ENCODE measurements at regions not wholly inside any gene's neighbourhood (a gene's known extent, or its start where the extent isn't known, plus 50 kb on each side); places are given as distances from the start of the nearest gene placed in this dataset.

DNA sequence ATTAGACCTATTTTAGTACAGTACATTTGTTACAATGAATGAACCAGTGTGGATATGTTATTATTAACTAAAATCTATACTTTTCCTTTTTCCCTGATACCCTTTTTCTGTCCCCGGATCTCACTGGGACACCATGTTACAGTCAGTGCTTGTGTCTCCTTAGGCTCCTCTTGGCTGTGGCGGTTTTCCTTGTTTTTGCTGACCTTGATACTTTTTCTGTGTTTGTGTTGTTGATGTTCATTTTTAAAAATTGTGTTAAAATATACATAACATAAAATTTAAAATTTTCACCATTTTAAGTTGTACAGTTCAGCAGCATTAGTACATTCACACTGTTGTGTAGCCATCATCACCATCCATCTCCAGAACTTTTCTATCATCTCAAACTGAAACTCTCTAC, 54.2 kb upstream of the OSBPL3 start:
- H3K4me2 ChIP-seq (ENCODE audit: low read length): no peak overlapping the region
- H3K36me3 ChIP-seq (ENCODE audit: insufficient read depth, low read length): no peaks in the 10 kb centered on the region
- H3K4me3 ChIP-seq (ENCODE audit: low read length): no peak overlapping the region
- H3K9me2 ChIP-seq (ENCODE audit: insufficient read depth, low read length): no peaks in the 10 kb centered on the region
- H2AFZ ChIP-seq (ENCODE audit: low read depth, low read length): no peak overlapping the region
- no peak overlapping the region for H3K27ac ChIP-seq (ENCODE audit: low read length)
- no peaks in the 10 kb centered on the region for H3K27me3 ChIP-seq (ENCODE audit: insufficient read depth, low read depth, low read length)
- H3K79me2 ChIP-seq (replicated peaks; ENCODE audit: insufficient read depth, low read length): no peaks in the 10 kb centered on the region
- no peak overlapping the region for H3K9ac ChIP-seq (ENCODE audit: low read length)
- no peaks in the 10 kb centered on the region for H3F3A ChIP-seq (ENCODE audit: insufficient read depth, low read length, poor library complexity, severe bottlenecking)
- H4K20me1 ChIP-seq (ENCODE audit: insufficient read depth): no peaks in the 10 kb centered on the region
- H3K9me3 ChIP-seq (ENCODE audit: low read length): no peaks in the 10 kb centered on the region
- no peak for TF ChIP-seq RAD21 (conservative IDR thresholded peaks at IDR 0.05)
- no peak for TF ChIP-seq POLR2AphosphoS5 (IDR thresholded peaks at IDR 0.05)
- no peak for TF ChIP-seq EZH2 (IDR thresholded peaks at IDR 0.05; ENCODE audit: borderline replicate concordance, insufficient read depth, low read length, poor library complexity, severe bottlenecking)
- TF ChIP-seq, protein P1, sequence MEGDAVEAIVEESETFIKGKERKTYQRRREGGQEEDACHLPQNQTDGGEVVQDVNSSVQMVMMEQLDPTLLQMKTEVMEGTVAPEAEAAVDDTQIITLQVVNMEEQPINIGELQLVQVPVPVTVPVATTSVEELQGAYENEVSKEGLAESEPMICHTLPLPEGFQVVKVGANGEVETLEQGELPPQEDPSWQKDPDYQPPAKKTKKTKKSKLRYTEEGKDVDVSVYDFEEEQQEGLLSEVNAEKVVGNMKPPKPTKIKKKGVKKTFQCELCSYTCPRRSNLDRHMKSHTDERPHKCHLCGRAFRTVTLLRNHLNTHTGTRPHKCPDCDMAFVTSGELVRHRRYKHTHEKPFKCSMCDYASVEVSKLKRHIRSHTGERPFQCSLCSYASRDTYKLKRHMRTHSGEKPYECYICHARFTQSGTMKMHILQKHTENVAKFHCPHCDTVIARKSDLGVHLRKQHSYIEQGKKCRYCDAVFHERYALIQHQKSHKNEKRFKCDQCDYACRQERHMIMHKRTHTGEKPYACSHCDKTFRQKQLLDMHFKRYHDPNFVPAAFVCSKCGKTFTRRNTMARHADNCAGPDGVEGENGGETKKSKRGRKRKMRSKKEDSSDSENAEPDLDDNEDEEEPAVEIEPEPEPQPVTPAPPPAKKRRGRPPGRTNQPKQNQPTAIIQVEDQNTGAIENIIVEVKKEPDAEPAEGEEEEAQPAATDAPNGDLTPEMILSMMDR (IDR thresholded peaks at IDR 0.05; ENCODE audit: poor library complexity, severe bottlenecking): no peak
- TF ChIP-seq EP300 (conservative IDR thresholded peaks at IDR 0.05; ENCODE audit: poor library complexity, severe bottlenecking): no peak
- TF ChIP-seq TAF1 (IDR thresholded peaks at IDR 0.05; ENCODE audit: low read depth): no peak
- no peak for TF ChIP-seq SMC3 (conservative IDR thresholded peaks at IDR 0.05; ENCODE audit: poor library complexity)

DNA sequence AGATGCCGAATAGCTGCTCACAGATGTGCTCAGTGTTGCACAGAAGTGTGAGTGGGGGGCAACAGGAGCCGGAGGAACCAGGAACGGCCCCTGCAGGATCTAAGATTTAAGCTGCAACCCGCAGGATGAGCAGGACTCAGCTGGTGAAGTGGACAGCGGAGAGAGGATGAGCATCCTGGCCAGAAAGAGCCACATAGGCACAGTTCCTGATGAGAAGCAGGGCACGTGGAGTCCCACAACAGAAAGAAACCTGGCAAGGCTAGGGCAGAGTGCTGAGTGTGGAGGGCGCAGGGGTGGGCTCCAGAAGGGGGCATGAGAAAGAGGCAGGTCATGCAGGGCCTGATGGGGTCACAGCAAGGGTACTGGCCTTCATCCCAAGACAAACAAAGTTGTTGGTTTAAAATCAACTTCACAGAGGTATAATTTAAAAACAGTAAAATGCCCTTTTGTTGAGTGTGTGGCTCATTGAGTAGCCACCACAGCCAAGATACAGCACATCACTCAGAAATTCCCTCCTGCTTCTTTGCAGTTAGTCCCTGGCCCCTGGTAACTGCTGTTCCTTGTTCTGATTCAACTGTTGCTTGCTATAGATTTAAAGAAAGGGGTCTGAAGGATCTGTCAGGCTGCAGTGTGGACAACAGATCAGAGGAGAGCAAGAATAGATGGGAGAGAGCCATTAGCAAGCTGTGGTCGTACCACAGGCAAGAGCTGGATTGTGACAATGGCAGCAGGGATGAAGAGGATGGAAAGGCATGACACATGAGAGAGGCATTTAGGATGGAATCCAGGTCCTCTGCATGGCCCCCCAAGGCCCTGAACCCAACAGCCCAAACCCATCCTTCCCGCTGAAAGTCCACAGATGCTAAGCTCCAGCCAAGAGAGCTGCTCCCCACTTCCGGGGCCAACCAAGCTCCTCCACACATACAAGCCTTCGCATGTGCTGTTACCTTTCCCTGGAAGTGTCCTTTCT, 53.1 kb upstream of the OSBPL3 start:
- H3K79me2 ChIP-seq (replicated peaks; ENCODE audit: insufficient read depth, low read length): no peaks in the 10 kb centered on the region
- H3F3A ChIP-seq (ENCODE audit: insufficient read depth, low read length, poor library complexity, severe bottlenecking): no peaks in the 10 kb centered on the region
- H3K27me3 ChIP-seq (ENCODE audit: insufficient read depth, low read depth, low read length): no peaks in the 10 kb centered on the region
- no peak overlapping the region for H3K9ac ChIP-seq (ENCODE audit: low read length)
- no peak overlapping the region for H3K4me2 ChIP-seq (ENCODE audit: low read length)
- H3K9me3 ChIP-seq (ENCODE audit: low read length): no peaks in the 10 kb centered on the region
- H3K36me3 ChIP-seq (ENCODE audit: insufficient read depth, low read length): no peaks in the 10 kb centered on the region
- no peaks in the 10 kb centered on the region for H3K9me2 ChIP-seq (ENCODE audit: insufficient read depth, low read length)
- no peak overlapping the region for H3K4me3 ChIP-seq (ENCODE audit: low read length)
- no peak overlapping the region for H2AFZ ChIP-seq (ENCODE audit: low read depth, low read length)
- H3K27ac ChIP-seq (ENCODE audit: low read length): no peak overlapping the region
- no peaks in the 10 kb centered on the region for H4K20me1 ChIP-seq (ENCODE audit: insufficient read depth)
- TF ChIP-seq, protein P1 (IDR thresholded peaks at IDR 0.05; ENCODE audit: poor library complexity, severe bottlenecking): no peak
- TF ChIP-seq, protein P2, sequence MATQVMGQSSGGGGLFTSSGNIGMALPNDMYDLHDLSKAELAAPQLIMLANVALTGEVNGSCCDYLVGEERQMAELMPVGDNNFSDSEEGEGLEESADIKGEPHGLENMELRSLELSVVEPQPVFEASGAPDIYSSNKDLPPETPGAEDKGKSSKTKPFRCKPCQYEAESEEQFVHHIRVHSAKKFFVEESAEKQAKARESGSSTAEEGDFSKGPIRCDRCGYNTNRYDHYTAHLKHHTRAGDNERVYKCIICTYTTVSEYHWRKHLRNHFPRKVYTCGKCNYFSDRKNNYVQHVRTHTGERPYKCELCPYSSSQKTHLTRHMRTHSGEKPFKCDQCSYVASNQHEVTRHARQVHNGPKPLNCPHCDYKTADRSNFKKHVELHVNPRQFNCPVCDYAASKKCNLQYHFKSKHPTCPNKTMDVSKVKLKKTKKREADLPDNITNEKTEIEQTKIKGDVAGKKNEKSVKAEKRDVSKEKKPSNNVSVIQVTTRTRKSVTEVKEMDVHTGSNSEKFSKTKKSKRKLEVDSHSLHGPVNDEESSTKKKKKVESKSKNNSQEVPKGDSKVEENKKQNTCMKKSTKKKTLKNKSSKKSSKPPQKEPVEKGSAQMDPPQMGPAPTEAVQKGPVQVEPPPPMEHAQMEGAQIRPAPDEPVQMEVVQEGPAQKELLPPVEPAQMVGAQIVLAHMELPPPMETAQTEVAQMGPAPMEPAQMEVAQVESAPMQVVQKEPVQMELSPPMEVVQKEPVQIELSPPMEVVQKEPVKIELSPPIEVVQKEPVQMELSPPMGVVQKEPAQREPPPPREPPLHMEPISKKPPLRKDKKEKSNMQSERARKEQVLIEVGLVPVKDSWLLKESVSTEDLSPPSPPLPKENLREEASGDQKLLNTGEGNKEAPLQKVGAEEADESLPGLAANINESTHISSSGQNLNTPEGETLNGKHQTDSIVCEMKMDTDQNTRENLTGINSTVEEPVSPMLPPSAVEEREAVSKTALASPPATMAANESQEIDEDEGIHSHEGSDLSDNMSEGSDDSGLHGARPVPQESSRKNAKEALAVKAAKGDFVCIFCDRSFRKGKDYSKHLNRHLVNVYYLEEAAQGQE (IDR thresholded peaks at IDR 0.05; ENCODE audit: borderline replicate concordance): no peak
- TF ChIP-seq EP300 (conservative IDR thresholded peaks at IDR 0.05; ENCODE audit: poor library complexity, severe bottlenecking) (no peak), POLR2AphosphoS5 (IDR thresholded peaks at IDR 0.05) (no peak)
